Activated naive CD8-positive, alpha-beta T cell treated with anti-CD3 and anti-CD28 coated beads, Interleukin-2, amount 50 U/mL, for 16 hours (primary cell): ENCODE measurements at regions not wholly inside any gene's neighbourhood (a gene's known extent, or its start where the extent isn't known, plus 50 kb on each side); places are given as distances from the start of the nearest gene placed in this dataset.
"Not testable (repeated sequence)": the region's sequence is repeated elsewhere in the genome, so short reads cannot be mapped to it uniquely, and the experiment has no call there.

Source experiments
- DNase-seq: peaks from one replicate; pipeline ENCODE4 v3.0.0-alpha.2; 2020; ENCODE audit warnings: low read depth, low spot score

DNA sequence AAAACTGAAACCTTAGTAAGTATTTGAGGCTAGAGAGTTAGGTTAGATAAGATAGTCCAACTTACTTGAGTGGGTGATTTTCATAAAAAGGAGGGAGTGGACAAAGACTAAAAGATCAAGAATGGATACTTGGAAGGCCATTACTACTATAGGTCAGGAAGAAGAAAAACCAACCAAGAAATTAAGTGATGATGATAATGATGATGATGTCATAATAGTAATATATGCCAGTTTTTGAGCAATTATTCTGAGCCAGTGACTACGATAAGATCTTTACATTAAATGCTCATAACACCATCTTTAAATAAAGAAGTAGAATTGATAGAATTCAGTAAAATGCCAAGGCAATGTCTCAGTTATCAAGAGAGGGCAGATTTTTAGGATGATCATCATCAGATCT, 430.7 kb upstream of the ADAMTS5 start:
- DNase-seq, result no peak

DNA sequence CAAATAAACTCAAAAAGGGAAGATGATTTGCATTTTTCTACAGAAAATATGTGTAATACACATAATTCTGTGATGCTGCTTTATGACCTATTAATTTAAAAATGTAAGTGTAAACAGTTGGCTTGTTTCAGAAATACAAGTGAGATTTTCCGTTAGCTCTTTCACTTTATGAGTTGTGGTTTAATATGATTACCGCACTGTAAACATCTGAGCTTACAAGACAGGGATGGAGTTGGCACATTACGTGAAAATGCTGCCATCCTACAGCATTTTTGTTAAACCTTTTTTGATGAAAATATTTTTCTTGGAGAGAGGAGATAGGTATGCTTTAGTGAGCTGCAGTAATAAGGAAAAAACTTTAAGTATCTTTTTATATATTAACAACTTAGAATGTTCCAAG, 426.8 kb upstream of the ADAMTS5 start:
- DNase-seq, result no peak

DNA sequence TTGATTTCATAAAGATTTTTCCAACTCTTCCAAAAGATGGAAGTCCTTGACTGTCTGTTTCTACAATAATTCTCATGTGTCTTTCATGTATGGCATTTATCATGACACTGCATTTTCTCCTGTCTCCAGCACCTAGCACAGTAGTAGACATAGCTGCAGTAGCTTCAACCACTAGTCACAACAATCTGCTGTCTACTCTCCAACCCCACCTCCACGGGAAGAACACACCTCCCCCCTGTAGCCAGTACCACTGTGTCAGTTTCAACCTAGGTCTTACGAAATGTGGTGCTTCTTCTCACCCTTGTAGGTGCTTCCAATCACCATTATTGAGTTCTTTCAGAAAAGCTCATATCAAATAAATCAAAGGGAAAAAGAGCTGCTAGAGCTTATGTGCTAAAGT, 425.1 kb upstream of the ADAMTS5 start:
- DNase-seq, result no peak

DNA sequence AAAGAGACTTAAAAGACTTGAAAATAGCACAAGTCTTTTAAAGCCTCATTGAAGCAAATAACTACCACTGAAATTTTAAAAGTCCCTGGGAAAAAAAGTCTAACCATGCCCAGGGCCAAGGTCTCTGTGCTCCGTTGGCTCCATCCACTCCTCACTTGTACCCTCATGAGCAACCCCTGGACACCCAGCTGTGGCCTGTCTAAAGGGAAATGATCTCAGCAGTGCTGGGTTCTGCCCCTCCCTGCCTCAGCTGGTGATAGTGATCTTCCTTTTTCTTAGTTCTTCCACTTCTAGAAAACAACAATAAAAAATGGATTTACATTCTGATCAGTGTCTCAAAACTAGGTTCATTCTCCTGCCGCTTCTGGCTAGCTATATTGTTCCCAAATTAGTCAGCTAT, 423.5 kb upstream of the ADAMTS5 start:
- no peak for DNase-seq

DNA sequence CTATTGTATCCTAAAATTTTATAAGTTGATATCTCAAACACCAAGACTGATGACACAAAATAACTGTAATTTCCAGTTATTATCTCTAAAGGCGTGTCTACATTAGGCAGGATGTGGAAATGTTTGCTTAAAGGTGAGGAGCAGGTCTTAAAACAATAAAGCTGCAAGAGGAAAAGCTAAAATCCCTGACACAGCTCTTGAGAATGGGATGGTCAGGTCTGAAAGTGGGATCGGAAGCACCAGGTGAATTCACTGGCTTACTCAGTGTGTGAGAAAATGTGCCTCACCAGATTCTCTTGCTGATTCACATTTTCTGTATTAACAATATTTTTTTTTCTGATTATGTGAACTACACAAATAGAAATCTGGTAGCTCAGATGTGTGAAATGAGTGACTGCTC, 421.9 kb upstream of the ADAMTS5 start:
- DNase-seq, result no peak

DNA sequence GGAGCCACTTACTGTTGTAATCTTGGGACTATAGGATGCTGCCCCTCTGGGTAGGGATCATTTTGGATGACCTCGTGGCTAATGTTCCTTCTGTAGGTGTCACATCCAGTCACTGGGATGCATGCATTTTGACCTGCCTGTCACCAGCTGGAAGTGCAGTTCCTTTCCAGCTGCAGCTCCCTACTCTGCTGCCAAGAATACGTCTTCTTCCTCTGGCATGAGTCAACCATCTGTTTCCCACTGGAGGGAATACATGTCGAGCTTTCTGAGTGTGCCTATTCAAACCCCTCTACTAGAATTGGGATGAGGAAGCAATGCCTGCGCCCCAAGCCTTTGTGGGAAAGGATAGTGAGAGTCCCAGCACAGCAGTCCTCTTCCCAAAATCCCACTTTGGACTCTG, 415.5 kb upstream of the ADAMTS5 start:
- no peak for DNase-seq

DNA sequence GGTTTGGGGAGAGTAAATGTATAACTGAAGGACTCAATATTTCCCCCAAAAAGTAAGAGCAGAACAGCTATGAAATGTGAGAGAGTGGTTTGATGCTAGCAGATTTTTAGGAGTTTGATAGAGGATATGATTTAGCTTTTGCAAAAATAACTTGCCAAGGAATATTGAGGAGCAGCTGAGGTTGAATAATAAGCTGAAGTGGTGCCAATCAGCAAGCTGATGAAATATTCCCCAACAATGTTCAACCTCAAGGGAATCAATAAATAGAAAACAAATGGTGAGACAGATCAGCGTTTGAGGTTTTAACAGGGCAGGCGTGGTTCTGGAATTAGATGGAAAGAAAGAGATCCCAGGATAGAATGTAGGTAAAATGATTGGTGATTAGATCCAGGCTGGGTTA, 413.4 kb upstream of the ADAMTS5 start:
- DNase-seq, result no peak

DNA sequence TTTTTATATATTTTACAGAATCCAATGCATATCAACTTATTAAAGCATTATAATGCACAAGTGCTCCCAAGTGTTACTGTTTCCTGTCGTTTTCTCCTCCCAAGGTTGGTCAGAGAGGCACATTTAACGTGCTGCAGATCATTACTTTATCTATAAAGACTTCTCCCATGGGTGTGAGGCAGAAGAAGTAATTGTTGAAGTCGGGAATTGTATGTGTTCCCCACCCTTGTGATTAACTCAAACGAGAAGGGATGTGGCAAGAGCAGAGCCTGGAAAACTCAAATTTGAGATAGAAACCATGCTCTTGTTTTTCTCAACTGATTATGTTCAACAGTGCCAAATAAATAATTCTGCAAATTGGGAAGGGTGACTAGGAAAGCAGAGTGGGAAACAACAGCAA, 412.5 kb upstream of the ADAMTS5 start:
- DNase-seq, result no peak

DNA sequence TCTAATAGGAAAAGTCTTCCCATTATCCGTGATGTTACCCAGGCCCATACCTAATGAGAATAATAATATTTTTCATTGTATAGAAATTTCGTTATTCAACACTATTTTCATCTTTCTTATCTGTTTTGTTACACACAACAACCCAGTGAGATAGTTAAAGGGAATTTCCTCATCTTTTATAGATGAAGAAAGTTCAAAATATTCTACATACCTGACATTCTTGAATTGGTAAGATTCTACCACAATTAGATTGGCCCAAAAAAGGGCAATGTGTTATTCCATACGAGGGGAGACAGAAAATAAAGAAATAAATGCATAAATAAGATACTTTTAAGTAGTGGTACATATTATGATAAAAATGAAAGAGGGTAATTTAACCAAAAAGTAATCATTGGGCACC, 405.5 kb upstream of the ADAMTS5 start:
- DNase-seq, result no peak

DNA sequence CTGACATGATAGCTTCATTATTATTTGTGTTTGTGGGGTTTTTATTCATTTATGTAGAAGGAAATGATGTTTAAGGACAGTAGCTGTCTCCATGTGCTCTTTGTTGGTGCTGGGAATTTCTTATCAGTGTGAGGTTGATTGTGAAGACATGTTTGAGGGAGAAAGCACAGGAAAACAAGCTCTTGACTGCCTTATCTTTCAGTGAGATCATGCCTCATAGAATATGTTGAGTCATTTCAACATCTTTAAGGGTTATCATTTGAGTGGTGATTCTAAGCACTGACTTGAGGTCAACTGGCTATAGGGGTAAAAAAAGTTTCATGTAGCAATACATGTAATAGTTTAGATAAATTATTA, 405.1 kb upstream of the ADAMTS5 start:
- DNase-seq, result no peak

DNA sequence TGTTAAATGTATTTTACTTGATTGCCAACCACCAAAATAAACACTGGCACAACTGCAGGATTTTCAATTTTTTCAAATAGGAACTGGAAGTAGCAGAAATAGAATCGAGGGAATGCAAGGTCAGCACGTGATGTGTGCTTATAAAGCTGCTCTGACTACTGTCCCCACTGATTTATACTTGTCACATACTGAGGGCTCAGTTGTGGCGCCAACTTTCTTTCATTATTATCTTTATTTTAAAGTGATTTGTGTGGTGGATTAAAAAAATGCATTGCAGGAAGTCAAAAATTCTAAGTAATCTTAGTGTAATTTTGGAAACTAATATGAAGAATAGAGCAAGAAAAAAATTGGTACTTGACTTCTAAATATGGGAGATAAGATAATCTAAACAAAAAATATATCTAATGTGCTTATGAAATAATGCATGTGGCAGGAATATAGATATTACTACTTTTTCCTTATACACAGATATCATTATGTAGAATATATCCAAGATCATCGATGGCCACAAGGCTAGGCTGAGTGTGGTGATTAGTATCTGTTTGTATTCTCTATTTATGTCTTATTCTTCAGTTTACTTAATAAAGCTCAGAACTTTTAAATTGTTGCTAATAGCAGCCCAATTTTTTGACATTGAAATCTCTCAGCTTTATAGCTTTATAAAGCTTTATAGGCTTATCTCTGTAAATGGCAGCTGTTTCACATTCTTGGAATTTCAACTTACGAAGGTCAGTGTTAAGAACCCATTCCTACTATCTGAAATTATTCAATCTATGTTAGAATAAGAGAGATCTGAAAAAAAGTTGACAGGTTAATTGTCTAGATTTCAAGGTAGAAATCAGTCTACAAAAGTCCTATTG, 404.5 kb upstream of the ADAMTS5 start:
- DNase-seq, result no peak

DNA sequence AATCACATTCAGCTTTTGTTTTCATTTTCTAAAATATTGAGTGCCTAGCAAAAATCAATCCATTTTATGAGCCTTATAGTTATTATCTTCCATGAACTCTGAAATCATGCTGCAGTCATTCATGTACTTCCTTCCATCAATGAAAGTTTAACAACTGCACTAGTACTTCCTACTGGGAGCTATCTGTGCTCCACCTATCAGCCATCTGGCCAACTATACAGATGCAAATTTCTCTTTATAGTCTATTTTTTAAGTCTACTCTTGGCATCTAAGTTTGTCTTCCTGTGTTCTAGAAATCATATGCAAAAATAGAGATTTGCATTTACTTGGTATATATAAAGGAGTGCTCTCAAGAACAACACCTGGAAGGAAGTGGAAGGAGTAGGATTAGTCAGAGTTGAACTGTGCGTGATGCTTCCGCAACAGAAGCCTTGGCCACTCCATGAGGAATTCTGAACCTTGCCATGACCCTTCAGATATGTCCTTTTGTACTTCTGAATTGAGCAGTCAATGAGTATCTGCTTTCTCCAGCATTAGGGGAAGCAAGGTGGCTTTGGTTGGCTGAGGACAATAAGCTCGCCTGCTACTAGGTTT, 403.2 kb upstream of the ADAMTS5 start:
- DNase-seq, result no peak

DNA sequence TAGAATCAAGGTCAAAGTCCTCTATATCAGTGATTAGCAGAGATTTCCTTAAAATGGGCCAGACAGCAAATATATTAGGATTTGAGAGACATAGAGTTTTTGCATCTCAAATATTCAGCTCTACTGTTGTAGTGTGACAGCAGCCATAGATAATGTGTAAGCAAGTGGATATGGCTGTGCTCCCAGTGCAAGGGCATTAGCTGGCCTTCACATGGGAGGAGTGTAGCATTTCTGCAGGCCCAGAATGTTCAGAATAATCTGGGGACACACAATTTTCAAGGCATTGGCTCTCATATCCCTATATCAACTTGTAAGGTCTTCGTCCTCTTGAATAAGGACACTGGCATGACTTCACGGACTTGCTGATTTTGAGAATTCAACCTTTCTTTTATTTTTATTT, 402.3 kb upstream of the ADAMTS5 start:
- no peak for DNase-seq

DNA sequence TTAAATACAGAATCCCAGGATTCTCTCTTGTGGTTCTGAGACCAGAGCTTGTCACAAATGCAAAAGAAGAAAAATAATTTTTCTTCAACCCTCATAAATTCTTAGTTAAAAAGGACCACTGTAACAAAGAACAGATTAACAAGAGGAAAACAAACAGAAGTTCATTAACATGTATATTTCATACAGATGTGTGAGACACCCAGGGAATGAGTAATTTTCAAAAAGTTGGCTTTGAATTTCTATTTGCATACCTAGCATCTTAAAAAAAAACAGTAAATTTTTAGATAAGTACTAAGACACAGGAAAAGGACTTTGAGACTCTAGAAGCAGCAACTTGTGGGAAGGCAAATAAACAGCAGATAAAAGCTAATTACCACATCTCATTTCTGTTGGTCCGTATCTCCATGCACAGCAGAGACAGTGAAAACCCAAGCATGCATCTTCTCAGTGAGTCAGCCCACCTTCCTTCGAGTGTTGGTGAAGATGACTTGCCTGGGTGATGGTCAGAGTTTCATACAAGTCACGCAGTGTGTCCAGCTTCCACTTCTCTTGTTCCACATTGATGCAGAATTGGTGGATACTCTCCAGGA, 399.9 kb upstream of the ADAMTS5 start:
- DNase-seq, result no peak

DNA sequence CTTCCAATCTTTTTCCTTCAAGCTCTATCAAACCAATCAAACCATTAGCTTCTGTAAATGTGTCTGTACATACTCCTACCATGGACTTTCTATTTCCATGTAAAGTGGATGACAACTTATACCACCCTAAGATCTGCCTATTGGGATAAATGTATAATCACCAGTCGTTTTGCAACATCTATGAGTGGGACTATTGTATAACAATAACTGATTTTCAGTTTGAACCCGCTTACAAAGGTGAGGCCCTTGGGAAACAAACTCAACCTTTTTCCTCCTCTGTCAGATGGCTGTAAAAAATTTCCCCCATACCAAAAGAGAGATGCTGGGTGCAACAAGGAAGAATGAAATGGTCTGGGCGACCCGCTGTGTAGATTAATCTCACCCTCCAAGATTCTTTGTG, 399.1 kb upstream of the ADAMTS5 start:
- DNase-seq, result no peak

DNA sequence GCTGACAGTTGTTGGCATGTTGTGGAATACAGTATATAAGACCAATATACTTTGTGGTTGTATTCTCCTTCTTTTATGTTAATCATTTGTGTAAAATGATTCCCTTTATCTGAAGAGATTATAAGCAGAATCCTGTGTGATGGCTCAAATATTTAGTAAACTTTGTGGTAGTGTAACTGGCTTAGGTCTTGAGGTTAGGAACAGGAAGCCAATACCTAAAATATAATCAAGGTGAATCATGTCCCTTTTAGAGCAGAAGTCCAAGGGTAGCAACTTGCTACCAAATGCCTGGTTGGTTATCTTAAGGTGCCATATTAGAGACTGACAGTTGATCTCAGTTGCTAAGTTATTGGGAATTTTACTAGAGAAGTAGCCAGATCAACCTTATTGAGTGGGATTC, 398.5 kb upstream of the ADAMTS5 start:
- DNase-seq, result no peak

DNA sequence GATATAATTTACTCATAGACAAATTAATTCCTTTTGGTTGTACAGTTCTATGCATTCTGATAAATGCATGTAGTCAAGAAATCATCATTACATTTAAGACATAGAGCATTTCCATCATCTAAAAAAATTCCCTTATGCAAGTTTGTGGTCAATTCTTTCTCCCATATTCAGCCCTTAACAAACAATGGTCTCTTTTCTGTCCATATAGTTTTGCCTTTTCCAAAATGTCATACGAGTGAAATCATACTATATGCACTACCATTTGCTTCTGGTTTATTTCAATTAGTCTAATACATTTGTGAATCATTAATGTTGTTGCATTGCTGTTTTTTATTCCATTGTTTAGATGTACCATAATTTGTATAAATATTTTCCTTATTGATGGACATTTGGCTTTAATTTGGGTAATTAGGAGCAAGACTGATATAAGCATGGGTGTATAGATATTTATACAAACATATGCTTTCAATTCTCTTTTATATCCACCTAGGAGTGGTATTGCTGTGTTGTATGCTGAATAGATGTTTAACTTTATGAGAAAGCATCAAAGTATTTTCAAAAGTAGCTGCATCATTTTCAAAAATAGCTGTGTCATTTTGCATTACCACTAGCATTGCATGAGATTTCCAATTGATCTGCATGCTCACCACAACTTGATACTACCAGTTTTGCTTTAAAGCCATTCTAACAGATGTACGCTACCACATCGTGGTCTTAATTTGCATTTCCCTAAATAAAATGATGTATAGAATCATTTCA, 397.0 kb upstream of the ADAMTS5 start:
- no peak for DNase-seq

DNA sequence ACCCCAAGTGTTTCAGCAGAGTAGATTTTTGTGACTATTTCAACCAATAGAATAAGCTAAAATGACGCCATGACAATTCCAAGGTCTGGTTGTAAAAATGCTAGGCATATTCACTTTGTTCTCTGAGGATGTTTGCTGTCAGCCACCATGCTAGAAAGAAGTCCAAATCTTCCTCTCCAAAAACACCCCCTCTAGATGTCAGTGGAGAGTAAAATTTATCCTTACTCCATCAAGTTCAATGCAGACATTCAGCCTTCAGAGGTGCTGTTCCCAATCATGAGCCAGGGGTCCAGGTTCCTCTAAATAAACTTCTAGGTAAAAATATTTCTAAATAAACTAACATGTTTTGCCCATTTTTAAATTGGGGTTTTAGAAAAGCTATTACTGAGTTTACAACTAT, 395.4 kb upstream of the ADAMTS5 start:
- DNase-seq, result no peak

DNA sequence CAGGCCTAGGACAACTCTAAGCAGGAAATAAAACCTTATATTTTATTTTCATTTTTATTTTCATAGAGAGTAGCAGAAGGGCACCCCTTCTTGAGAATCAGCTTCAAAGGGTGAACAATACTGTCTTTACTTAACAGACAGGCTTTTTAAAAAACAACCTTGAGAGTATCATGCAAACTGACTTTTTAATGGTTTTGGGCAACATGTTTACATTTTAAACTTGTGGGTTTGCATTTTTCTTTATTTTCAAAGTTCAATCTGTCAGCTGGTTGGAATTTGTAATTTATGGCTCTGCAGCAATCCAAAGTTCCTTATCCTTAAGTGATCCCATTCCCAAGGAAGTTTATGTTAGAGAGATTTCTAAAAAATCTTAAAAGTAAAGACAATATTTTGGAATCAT, 392.3 kb upstream of the ADAMTS5 start:
- DNase-seq, result no peak

DNA sequence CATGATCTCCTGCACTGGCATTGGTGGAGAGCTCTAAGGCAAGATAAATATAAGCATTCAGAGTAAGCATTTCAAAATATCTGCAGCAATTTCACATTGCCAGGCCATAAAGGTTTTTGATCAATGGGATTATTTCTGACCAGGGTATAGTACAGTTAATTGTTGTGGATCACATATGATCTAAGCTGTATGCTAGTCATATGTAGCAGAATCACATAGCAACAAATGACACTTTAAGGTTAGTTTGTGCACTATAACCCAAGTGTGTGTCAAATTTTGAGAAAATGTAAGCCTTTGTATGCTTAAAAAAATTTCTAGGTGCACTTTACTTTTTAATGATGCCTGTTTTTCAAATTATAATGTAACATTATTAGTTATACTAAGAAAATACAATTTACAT, 386.0 kb upstream of the ADAMTS5 start:
- DNase-seq, result no peak

DNA sequence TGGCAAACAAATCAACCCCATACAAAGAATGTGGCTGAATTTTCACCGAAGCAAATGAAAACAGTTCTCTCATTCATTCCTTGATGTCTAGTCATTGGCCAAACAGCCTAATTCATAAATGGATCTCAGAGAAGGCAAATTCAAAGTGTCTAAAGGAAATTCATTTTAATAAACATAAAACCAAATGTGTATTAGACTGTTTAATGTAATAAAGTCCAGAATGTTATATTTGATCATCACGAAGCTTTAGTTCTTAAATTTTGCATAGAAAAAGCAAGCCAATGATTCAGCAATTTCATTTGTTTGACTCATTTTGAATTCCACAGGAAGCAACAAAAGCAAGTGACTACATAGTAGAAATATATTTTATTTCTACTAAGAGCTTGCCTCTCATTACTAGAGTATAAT, 379.2 kb upstream of the ADAMTS5 start:
- DNase-seq, result no peak

DNA sequence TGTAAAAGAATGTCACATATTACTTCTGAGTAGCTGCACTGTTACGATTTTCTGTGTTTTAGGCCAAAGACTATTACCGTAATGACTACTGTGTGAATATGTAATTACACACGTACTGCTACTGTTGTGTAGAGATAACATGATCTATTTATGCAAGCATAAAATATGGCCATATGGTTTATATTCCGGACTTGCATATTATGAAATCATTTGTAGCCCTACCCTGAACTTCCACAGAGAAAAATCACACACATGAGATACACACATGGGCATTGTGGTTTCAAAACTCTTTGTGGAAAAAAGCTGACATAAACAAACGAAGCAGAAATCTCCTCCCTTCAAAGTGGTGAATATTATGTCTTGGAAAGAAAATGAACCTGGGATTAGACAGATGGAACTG, 373.0 kb upstream of the ADAMTS5 start:
- DNase-seq, result no peak

DNA sequence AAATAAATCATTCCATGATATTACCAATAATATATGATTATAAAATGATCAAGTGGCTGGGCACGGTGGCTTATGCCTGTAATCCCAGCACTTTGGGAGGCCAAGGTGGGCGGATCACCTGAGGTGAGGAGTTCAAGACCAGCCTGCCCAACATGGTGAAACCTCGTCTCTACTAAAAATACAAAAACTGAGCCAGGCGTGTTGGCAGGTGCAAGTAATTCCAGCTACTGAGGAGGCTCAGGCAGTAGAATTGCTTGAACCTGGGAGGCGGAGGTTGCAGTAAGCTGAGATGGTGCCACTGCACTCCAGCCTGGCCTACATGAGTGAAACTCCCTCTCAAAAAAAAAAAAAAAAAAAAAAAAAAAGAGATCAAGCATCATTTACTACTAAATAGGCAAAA, 371.1 kb upstream of the ADAMTS5 start:
- DNase-seq, result not testable (repeated sequence)
